IMR-90 (cell line): ENCODE measurements at regions not wholly inside any gene's neighbourhood (a gene's known extent, or its start where the extent isn't known, plus 50 kb on each side); places are given as distances from the start of the nearest gene placed in this dataset.
A peak's percentile ranks its signal among the peaks of the same experiment; 100 is the strongest.

Experiments used
- ATAC-seq: fragments of 200-7000 bp; cut with Tn5 transposase; 2 replicates; pipeline ENCODE4 v1.9.1; 2020; ENCODE audit warnings: low read depth, mild to moderate bottlenecking, moderate library complexity
- BruUV-seq: library from RNA; stranded (reverse); fragments of 400-500 nt; replicated peaks from 2 replicates; lab custom pipeline; 2021; lab: Mats Ljungman, UMichigan
- CTCF ChIA-PET: fragments of 300-600 bp; formaldehyde crosslinking; extraction: SDS; loops from one replicate; lab custom pipeline; 2021; ENCODE audit warnings: antibody characterized with exemption; lab: Yijun Ruan, JAX
- POLR2A ChIA-PET: fragments of 300-600 bp; sonication (Branson Sonifier 250); formaldehyde crosslinking; loops from one replicate; lab custom pipeline; 2022; ENCODE audit warnings: antibody characterized with exemption; ENCODE audit not compliant: unreplicated experiment; lab: Charles Lee
- DNase-seq: peaks from one replicate; pipeline ENCODE4 v3.0.0; 2013
- H2AFZ ChIP-seq: replicated peaks from 2 replicates; pipeline ENCODE3; 2013; ENCODE audit warnings: low read length, mild to moderate bottlenecking; ENCODE audit not compliant: poor library complexity
- H2AK5ac ChIP-seq: 2 replicates; pipeline ENCODE4 v1.6.1; 2013; ENCODE audit warnings: low read depth, low read length, inconsistent platforms
- H2AK9ac ChIP-seq: replicated peaks from 2 replicates; pipeline ENCODE3; 2013; ENCODE audit warnings: mild to moderate bottlenecking, low read depth, low read length, moderate library complexity; ENCODE audit not compliant: poor library complexity
- H2BK120ac ChIP-seq: 2 replicates; pipeline ENCODE4 v1.6.1; 2013; ENCODE audit warnings: low read depth, low read length, inconsistent platforms
- H2BK15ac ChIP-seq: 3 replicates; pipeline ENCODE4 v1.6.1; 2013; ENCODE audit warnings: low read depth, low read length, inconsistent platforms
- H2BK20ac ChIP-seq: 2 replicates; pipeline ENCODE4 v1.6.1; 2013; ENCODE audit warnings: low read depth, mild to moderate bottlenecking, inconsistent platforms, low read length, moderate library complexity
- H2BK5ac ChIP-seq: 2 replicates; pipeline ENCODE4 v1.6.1; 2013; ENCODE audit warnings: mild to moderate bottlenecking, low read depth, low read length, inconsistent platforms; ENCODE audit not compliant: poor library complexity, severe bottlenecking
- H3K14ac ChIP-seq: replicated peaks from 2 replicates; pipeline ENCODE4 v1.6.1; 2013; ENCODE audit warnings: low read depth, low read length, inconsistent platforms
- H3K18ac ChIP-seq: 2 replicates; pipeline ENCODE4 v1.6.1; 2013; ENCODE audit warnings: low read depth, low read length, control low read depth
- H3K23ac ChIP-seq: 2 replicates; pipeline ENCODE4 v1.6.1; 2013; ENCODE audit warnings: low read depth, low read length, inconsistent platforms
- H3K27ac ChIP-seq: 2 replicates; pipeline ENCODE4 v1.5.1; 2013; ENCODE audit warnings: mild to moderate bottlenecking, control low read depth, low read length; ENCODE audit not compliant: insufficient read depth
- H3K27me3 ChIP-seq: 2 replicates; pipeline ENCODE4 v1.6.1; 2013; ENCODE audit warnings: low read length; ENCODE audit not compliant: control insufficient read depth, insufficient read depth
- H3K36me3 ChIP-seq: 2 replicates; pipeline ENCODE4 v1.6.1; 2013; ENCODE audit warnings: low read length, mixed read lengths; ENCODE audit not compliant: control insufficient read depth, insufficient read depth
- H3K4ac ChIP-seq: 2 replicates; pipeline ENCODE4 v1.6.1; 2013; ENCODE audit warnings: low read depth, low read length, inconsistent platforms
- H3K4me1 ChIP-seq: 2 replicates; pipeline ENCODE4 v1.6.1; 2013; ENCODE audit warnings: low read length, mixed read lengths; ENCODE audit not compliant: control insufficient read depth, insufficient read depth
- H3K4me2 ChIP-seq: 2 replicates; pipeline ENCODE4 v1.6.1; 2013; ENCODE audit warnings: low read depth, mild to moderate bottlenecking, control low read depth, low read length, moderate library complexity
- H3K4me3 ChIP-seq: 2 replicates; pipeline ENCODE4 v1.5.1; 2013; ENCODE audit warnings: low read depth, mild to moderate bottlenecking, control low read depth, low read length, moderate library complexity; ENCODE audit not compliant: insufficient read depth
- H3K56ac ChIP-seq: 2 replicates; pipeline ENCODE4 v1.6.1; 2013; ENCODE audit warnings: low read length, inconsistent platforms; ENCODE audit not compliant: insufficient read depth; ENCODE audit errors: extremely low read depth
- H3K79me1 ChIP-seq, 2 experiments: 2 replicates each; pipeline ENCODE4 v1.6.1; 2013; ENCODE audit warnings: low read length in 2 of 2, inconsistent platforms in 1 of 2, low read depth in 1 of 2
- H3K9ac ChIP-seq: 2 replicates; pipeline ENCODE4 v1.6.1; 2013; ENCODE audit warnings: low read depth, low read length, control low read depth
- H3K9me1 ChIP-seq: 2 replicates; pipeline ENCODE4 v1.6.1; 2013; ENCODE audit warnings: low read length, inconsistent platforms; ENCODE audit not compliant: insufficient read depth
- H3K9me3 ChIP-seq: 2 replicates; pipeline ENCODE4 v1.6.1; 2013; ENCODE audit warnings: low read length; ENCODE audit not compliant: control insufficient read depth, insufficient read depth
- H4K20me1 ChIP-seq: 2 replicates; pipeline ENCODE4 v1.6.1; 2013; ENCODE audit warnings: low read length, inconsistent platforms; ENCODE audit not compliant: insufficient read depth
- H4K5ac ChIP-seq: 2 replicates; pipeline ENCODE4 v1.6.1; 2013; ENCODE audit warnings: mild to moderate bottlenecking, low read depth, low read length, control low read depth
- H4K8ac ChIP-seq, 2 experiments: 2 replicates each; pipeline ENCODE4 v1.6.1; 2013; ENCODE audit warnings: low read depth in 2 of 2, low read length in 2 of 2, control low read depth in 1 of 2, inconsistent platforms in 1 of 2
- H4K91ac ChIP-seq: 2 replicates; pipeline ENCODE4 v1.6.1; 2013; ENCODE audit warnings: low read depth, low read length, inconsistent platforms; ENCODE audit not compliant: insufficient read depth
- RFX5 ChIP-seq: IDR thresholded peaks from 2 replicates; pipeline ENCODE4 v1.8.0; 2012; ENCODE audit warnings: low read depth, mild to moderate bottlenecking, low read length, moderate library complexity
- WGBS, 2 experiments: methylation state at CpG; one replicate each; pipeline versions ENCODE4 v1.1.5 to v1.1.7; 2013; ENCODE audit warnings: missing lambda C conversion rate in 2 of 2; ENCODE audit not compliant: insufficient read length in 1 of 2; ENCODE audit errors: extremely low coverage in 2 of 2; 5-methylcytosine and 5-hydroxymethylcytosine counted together
- dilution Hi-C: fragments of 300-500 bp; cut with HindIII; formaldehyde crosslinking; loops from one replicate; pipeline ENCODE4 v1.14.3; 2018; ENCODE audit warnings: low sequenced_read_pairs; ENCODE audit not compliant: unreplicated experiment
- in situ Hi-C: fragments of 300-500 bp; cut with MboI; formaldehyde crosslinking; loops from 3 replicates; pipeline ENCODE4 v1.14.3; 2019; ENCODE audit warnings: low sequenced_read_pairs, inconsistent platforms, mixed read lengths
- intact Hi-C: fragments of 100-400 bp; cut with micrococcal nuclease; formaldehyde crosslinking; loops from 2 replicates; pipeline ENCODE4 v1.10.0; 2022
- TF ChIP-seq, protein P1 (sequence below): conservative IDR thresholded peaks from 2 replicates; pipeline ENCODE4 v1.5.1; 2012; ENCODE audit warnings: mild to moderate bottlenecking, low read depth, low read length, improper control_type of control experiment

DNA sequence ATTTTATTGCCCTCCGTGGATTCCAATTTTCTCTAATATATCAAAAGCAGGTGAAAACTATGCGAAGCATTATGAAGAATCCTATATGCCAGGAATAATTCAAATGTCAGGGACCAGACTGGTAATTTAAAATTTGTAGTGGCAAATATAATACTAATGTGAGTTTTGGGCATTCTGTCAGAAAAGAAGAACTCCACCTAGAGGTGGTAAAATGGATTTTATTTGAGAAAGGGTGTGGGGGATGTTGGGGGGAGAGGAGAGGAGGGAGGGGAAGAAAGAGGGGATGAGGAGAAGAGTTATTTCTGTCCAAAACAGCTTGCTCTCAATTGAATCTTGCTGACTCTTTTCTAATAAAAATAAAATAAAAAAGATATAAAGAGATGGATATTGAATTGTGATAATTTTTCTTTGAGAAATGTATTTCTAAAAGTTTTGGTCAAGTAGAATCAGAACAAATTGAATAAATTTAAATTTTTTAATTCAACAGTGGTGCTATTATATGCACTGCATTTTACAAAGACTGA, 929.3 kb upstream of the SLITRK5 start:
- POLR2A ChIA-PET, result no interaction called here
- WGBS, 2 experiments, result no CpG with 5 or more reads among the region's 2 CpGs
- no peak overlapping the region for H3K4me2 ChIP-seq
- in situ Hi-C loops (no loop called here), dilution Hi-C loops (no loop called here), intact Hi-C loops (no loop called here)
- no peaks in the 10 kb centered on the region for H3K27me3 ChIP-seq
- H3K4me3 ChIP-seq, result no peak overlapping the region
- no peak overlapping the region for H3K56ac ChIP-seq
- H3K36me3 ChIP-seq, result no peaks in the 10 kb centered on the region
- H2BK20ac ChIP-seq, result no peak overlapping the region
- no peak overlapping the region for H3K9ac ChIP-seq
- H3K23ac ChIP-seq, result no peak overlapping the region
- no peaks in the 10 kb centered on the region for H3K79me1 ChIP-seq
- H4K8ac ChIP-seq, result no peak overlapping the region
- no peak overlapping the region for H3K18ac ChIP-seq
- no peak overlapping the region for H4K5ac ChIP-seq
- H3K9me3 ChIP-seq, result no peaks in the 10 kb centered on the region
- no peak for ATAC-seq
- no peak overlapping the region for H2BK120ac ChIP-seq
- H3K4ac ChIP-seq, result no peak overlapping the region
- TF ChIP-seq RFX5, result no peak
- TF ChIP-seq, protein P1, sequence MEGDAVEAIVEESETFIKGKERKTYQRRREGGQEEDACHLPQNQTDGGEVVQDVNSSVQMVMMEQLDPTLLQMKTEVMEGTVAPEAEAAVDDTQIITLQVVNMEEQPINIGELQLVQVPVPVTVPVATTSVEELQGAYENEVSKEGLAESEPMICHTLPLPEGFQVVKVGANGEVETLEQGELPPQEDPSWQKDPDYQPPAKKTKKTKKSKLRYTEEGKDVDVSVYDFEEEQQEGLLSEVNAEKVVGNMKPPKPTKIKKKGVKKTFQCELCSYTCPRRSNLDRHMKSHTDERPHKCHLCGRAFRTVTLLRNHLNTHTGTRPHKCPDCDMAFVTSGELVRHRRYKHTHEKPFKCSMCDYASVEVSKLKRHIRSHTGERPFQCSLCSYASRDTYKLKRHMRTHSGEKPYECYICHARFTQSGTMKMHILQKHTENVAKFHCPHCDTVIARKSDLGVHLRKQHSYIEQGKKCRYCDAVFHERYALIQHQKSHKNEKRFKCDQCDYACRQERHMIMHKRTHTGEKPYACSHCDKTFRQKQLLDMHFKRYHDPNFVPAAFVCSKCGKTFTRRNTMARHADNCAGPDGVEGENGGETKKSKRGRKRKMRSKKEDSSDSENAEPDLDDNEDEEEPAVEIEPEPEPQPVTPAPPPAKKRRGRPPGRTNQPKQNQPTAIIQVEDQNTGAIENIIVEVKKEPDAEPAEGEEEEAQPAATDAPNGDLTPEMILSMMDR, result 0 out of 2 replicates have a peak, but pooled peaks have one; percentile 5
- no peaks in the 10 kb centered on the region for H4K20me1 ChIP-seq
- no peaks in the 10 kb centered on the region for H3K9me1 ChIP-seq
- CTCF ChIA-PET, result no interaction called here
- H3K4me1 ChIP-seq, result no peaks in the 10 kb centered on the region
- no peak overlapping the region for H2AK5ac ChIP-seq
- no peak overlapping the region for H2BK15ac ChIP-seq
- no TSS peak for BruUV-seq
- no peak overlapping the region for H2BK5ac ChIP-seq
- no peak overlapping the region for H3K27ac ChIP-seq
- H2AFZ ChIP-seq, result no peak overlapping the region
- H3K14ac ChIP-seq, result no peak overlapping the region
- no peak for DNase-seq
- no peak overlapping the region for H2AK9ac ChIP-seq
- H4K91ac ChIP-seq, result no peak overlapping the region
